ENCODE measurements at regions not wholly inside any gene's neighbourhood (a gene's known extent, or its start where the extent isn't known, plus 50 kb on each side); places are given as distances from the start of the nearest gene placed in this dataset.

DNA sequence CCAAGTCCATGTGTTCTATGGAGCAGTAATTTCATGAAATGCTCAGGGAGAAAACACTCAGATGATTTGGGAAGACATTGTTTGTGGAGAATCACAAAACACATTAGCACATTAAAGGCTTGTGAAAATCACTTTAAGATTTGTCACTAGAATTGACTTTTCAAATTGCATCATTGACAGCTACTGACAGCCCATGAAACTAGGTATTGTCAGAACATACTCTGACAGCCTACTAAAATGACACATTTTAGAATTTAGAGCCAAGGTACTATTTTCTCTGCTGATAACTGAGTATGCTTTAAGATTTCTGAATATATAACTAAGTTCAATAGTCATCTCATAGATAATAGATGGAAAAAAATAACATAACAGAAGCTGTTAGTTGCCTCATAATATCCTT is 67.4 kb upstream of the FOXC1 start:
- H3K27ac ChIP-seq (ENCODE audit: insufficient read depth, low read length): no peak overlapping the region
- H3K4ac ChIP-seq (ENCODE audit: low read depth, low read length): no peak overlapping the region
- no peak overlapping the region for H2BK5ac ChIP-seq (ENCODE audit: low read depth, low read length, poor library complexity, severe bottlenecking)
- POLR2A ChIA-PET (ENCODE audit: unreplicated experiment): no interaction called here
- intact Hi-C loops (cut with micrococcal nuclease): no loop called here
- H2BK15ac ChIP-seq (ENCODE audit: low read depth, low read length): no peak overlapping the region
- dilution Hi-C loops (cut with HindIII; ENCODE audit: low sequenced_read_pairs, unreplicated experiment): no loop called here
- in situ Hi-C loops (cut with MboI; ENCODE audit: low sequenced_read_pairs): no loop called here
- CTCF ChIA-PET: no interaction called here
- peaks cover 1% of the 10 kb centered on the region; the same call in 1 of the 2 replicates for H3K27me3 ChIP-seq (ENCODE audit: control insufficient read depth, insufficient read depth, low read length)
- no peak overlapping the region for H3K18ac ChIP-seq (ENCODE audit: low read depth, low read length)
- TF ChIP-seq BHLHE40 (IDR thresholded peaks at IDR 0.05; ENCODE audit: low read depth, low read length) (no peak), RFX5 (IDR thresholded peaks at IDR 0.05; ENCODE audit: low read depth, low read length) (no peak), NFE2L2 (IDR thresholded peaks at IDR 0.05; ENCODE audit: low read depth, low read length) (no peak), MAFK (IDR thresholded peaks at IDR 0.05; ENCODE audit: low read depth, low read length) (no peak), MXI1 (IDR thresholded peaks at IDR 0.05; ENCODE audit: borderline replicate concordance, low read depth, low read length) (no peak), SMC3 (IDR thresholded peaks at IDR 0.05; ENCODE audit: low read depth, low read length) (no peak), RAD21 (IDR thresholded peaks at IDR 0.05; ENCODE audit: low read length) (no peak), MAZ (IDR thresholded peaks at IDR 0.05; ENCODE audit: borderline replicate concordance, low read depth, low read length) (no peak), CHD1 (IDR thresholded peaks at IDR 0.05; ENCODE audit: low read depth, low read length) (no peak)
- TF ChIP-seq, protein P1, sequence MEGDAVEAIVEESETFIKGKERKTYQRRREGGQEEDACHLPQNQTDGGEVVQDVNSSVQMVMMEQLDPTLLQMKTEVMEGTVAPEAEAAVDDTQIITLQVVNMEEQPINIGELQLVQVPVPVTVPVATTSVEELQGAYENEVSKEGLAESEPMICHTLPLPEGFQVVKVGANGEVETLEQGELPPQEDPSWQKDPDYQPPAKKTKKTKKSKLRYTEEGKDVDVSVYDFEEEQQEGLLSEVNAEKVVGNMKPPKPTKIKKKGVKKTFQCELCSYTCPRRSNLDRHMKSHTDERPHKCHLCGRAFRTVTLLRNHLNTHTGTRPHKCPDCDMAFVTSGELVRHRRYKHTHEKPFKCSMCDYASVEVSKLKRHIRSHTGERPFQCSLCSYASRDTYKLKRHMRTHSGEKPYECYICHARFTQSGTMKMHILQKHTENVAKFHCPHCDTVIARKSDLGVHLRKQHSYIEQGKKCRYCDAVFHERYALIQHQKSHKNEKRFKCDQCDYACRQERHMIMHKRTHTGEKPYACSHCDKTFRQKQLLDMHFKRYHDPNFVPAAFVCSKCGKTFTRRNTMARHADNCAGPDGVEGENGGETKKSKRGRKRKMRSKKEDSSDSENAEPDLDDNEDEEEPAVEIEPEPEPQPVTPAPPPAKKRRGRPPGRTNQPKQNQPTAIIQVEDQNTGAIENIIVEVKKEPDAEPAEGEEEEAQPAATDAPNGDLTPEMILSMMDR (conservative IDR thresholded peaks at IDR 0.05; ENCODE audit: low read depth, low read length): no peak
- TF ChIP-seq, protein P2, sequence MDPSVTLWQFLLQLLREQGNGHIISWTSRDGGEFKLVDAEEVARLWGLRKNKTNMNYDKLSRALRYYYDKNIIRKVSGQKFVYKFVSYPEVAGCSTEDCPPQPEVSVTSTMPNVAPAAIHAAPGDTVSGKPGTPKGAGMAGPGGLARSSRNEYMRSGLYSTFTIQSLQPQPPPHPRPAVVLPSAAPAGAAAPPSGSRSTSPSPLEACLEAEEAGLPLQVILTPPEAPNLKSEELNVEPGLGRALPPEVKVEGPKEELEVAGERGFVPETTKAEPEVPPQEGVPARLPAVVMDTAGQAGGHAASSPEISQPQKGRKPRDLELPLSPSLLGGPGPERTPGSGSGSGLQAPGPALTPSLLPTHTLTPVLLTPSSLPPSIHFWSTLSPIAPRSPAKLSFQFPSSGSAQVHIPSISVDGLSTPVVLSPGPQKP (IDR thresholded peaks at IDR 0.05; ENCODE audit: borderline replicate concordance, low read depth, low read length): no peak
- no peak overlapping the region for H3K4me2 ChIP-seq (ENCODE audit: low read depth, low read length)
- no peaks in the 10 kb centered on the region for H3K79me1 ChIP-seq (ENCODE audit: low read depth in 1 of 2, low read length in 2 of 2)
- H4K8ac ChIP-seq (ENCODE audit: low read depth in 2 of 2, low read length in 2 of 2): no peak overlapping the region
- BruUV-seq (replicated peaks): no TSS peak
- H3K14ac ChIP-seq (replicated peaks; ENCODE audit: low read depth, low read length): no peak overlapping the region
- H3K4me3 ChIP-seq (ENCODE audit: insufficient read depth, low read depth, low read length): no peak overlapping the region
- H3K36me3 ChIP-seq (ENCODE audit: control insufficient read depth, insufficient read depth, low read length): no peaks in the 10 kb centered on the region
- no peak overlapping the region for H2AK5ac ChIP-seq (ENCODE audit: low read depth, low read length)
- no peak overlapping the region for H2BK120ac ChIP-seq (ENCODE audit: low read depth, low read length)
- H4K91ac ChIP-seq (ENCODE audit: insufficient read depth, low read depth, low read length): no peak overlapping the region
- no peaks in the 10 kb centered on the region for H4K20me1 ChIP-seq (ENCODE audit: insufficient read depth, low read length)
- H3K9ac ChIP-seq (ENCODE audit: low read depth, low read length): no peak overlapping the region
- H2AK9ac ChIP-seq (replicated peaks; ENCODE audit: low read depth, low read length, poor library complexity): no peak overlapping the region
- H3K4me1 ChIP-seq (ENCODE audit: control insufficient read depth, insufficient read depth, low read length): no peaks in the 10 kb centered on the region
- no peak overlapping the region for H4K5ac ChIP-seq (ENCODE audit: low read depth, low read length)
- H2BK20ac ChIP-seq (ENCODE audit: low read depth, low read length): no peak overlapping the region
- H3K9me1 ChIP-seq (ENCODE audit: insufficient read depth, low read length): no peaks in the 10 kb centered on the region
- no peak overlapping the region for H3K23ac ChIP-seq (ENCODE audit: low read depth, low read length)
- no peak overlapping the region for H2AFZ ChIP-seq (replicated peaks; ENCODE audit: low read length, poor library complexity)
- no peak for DNase-seq
- no peak for ATAC-seq (ENCODE audit: low read depth)
- no peak overlapping the region for H3K56ac ChIP-seq (ENCODE audit: extremely low read depth, insufficient read depth, low read length)
- no peaks in the 10 kb centered on the region for H3K9me3 ChIP-seq (ENCODE audit: control insufficient read depth, insufficient read depth, low read length)

Data from IMR-90 (cell line).